SKM-1 treated with dmso at 0.1 percent for 144 hours (cell line): ENCODE measurements at regions not wholly inside any gene's neighbourhood (a gene's known extent, or its start where the extent isn't known, plus 50 kb on each side); places are given as distances from the start of the nearest gene placed in this dataset.

Experiments
- DNase-seq: peaks from one replicate; lab custom pipeline; 2025; ENCODE audit not compliant: unreplicated experiment; lab: John Stamatoyannopoulos, UW

GRCh38 chr5:9861666-9862256, 231.6 kb upstream of the TAS2R1 start:
- DNase-seq = no peak

- no peak for DNase-seq
Observed at GRCh38 chr5:9859808-9860207, 229.7 kb upstream of the TAS2R1 start.

GRCh38 chr5:9858043-9858442, 227.9 kb upstream of the TAS2R1 start:
- DNase-seq = no peak

GRCh38 chr5:9853309-9853708, 223.2 kb upstream of the TAS2R1 start:
- DNase-seq = no peak

- DNase-seq = no peak
Observed at GRCh38 chr5:9852671-9853070, 222.5 kb upstream of the TAS2R1 start.

- no peak for DNase-seq
Observed at GRCh38 chr5:9851458-9851857, 221.3 kb upstream of the TAS2R1 start.

GRCh38 chr5:9850456-9850855, 220.3 kb upstream of the TAS2R1 start:
- DNase-seq = no peak

GRCh38 chr5:9847631-9848030, 217.5 kb upstream of the TAS2R1 start:
- no peak for DNase-seq

- DNase-seq = no peak
Observed at GRCh38 chr5:9845185-9845584, 215.0 kb upstream of the TAS2R1 start.

GRCh38 chr5:9841516-9842170, 211.5 kb upstream of the TAS2R1 start:
- no peak for DNase-seq

GRCh38 chr5:9838916-9839315, 208.8 kb upstream of the TAS2R1 start:
- DNase-seq = no peak

- no peak for DNase-seq
Observed at GRCh38 chr5:9834871-9835770, 205.0 kb upstream of the TAS2R1 start.

GRCh38 chr5:9833871-9834270, 203.7 kb upstream of the TAS2R1 start:
- no peak for DNase-seq

- no peak for DNase-seq
Observed at GRCh38 chr5:9832921-9833320, 202.8 kb upstream of the TAS2R1 start.

- DNase-seq = no peak
Observed at GRCh38 chr5:9831823-9832222, 201.7 kb upstream of the TAS2R1 start.

GRCh38 chr5:9830184-9830583, 200.0 kb upstream of the TAS2R1 start:
- no peak for DNase-seq

- no peak for DNase-seq
Observed at GRCh38 chr5:9829621-9830020, 199.5 kb upstream of the TAS2R1 start.

- DNase-seq = no peak
Observed at GRCh38 chr5:9820691-9821449, 190.7 kb upstream of the TAS2R1 start.

- DNase-seq = no peak
Observed at GRCh38 chr5:9818340-9818845, 188.2 kb upstream of the TAS2R1 start.

GRCh38 chr5:9817819-9818218, 187.7 kb upstream of the TAS2R1 start:
- no peak for DNase-seq

- DNase-seq = no peak
Observed at GRCh38 chr5:9815051-9815450, 184.9 kb upstream of the TAS2R1 start.
